Sigmoid colon (tissue), 6 donors: ENCODE measurements at regions not wholly inside any gene's neighbourhood (a gene's known extent, or its start where the extent isn't known, plus 50 kb on each side); places are given as distances from the start of the nearest gene placed in this dataset.

Experiments used
- DNase-seq: peaks from one replicate; pipeline ENCODE4 v3.0.0-alpha.2; 2019
- H3K27ac ChIP-seq, 4 donors: fragments of 200-600 bp; sonication (generic); one replicate each; pipeline ENCODE4 v1.5.1; 2016 to 2019; ENCODE audit warnings: mild to moderate bottlenecking in 1 of 4
- H3K27me3 ChIP-seq, 3 donors: fragments of 200-600 bp; sonication (generic); one replicate each; pipeline ENCODE4 v1.5.1; 2019; ENCODE audit warnings: mild to moderate bottlenecking in 1 of 3
- H3K36me3 ChIP-seq, 4 donors: fragments of 200-600 bp; sonication (generic); one replicate each; pipeline ENCODE4 v1.5.1; 2016 to 2019
- H3K4me1 ChIP-seq, 4 donors: fragments of 200-600 bp; sonication (generic); one replicate each; pipeline ENCODE4 v1.5.1; 2017 to 2019
- H3K4me3 ChIP-seq, 4 donors: fragments of 200-600 bp; sonication (generic); one replicate each; pipeline ENCODE4 v1.5.1; 2017 to 2019; ENCODE audit warnings: mild to moderate bottlenecking in 2 of 4, moderate library complexity in 1 of 4
- H3K9me3 ChIP-seq, 4 donors: fragments of 200-600 bp in 3 of 4; sonication (generic) in 3 of 4; one replicate each; pipeline versions ENCODE4 v1.5.1 to v1.6.1; 2013 to 2019
- EP300 ChIP-seq, 4 donors: sonication (generic); formaldehyde crosslinking; IDR thresholded peaks; one replicate each; pipeline ENCODE4 v1.6.1; 2017; ENCODE audit warnings: antibody characterized with exemption in 4 of 4
- POLR2A ChIP-seq, 2 donors: fragments of 450-650 bp; IDR thresholded peaks; one replicate each; pipeline ENCODE4 v1.6.1; 2016; ENCODE audit warnings: antibody characterized with exemption in 2 of 2, mild to moderate bottlenecking in 2 of 2, moderate library complexity in 2 of 2
- POLR2AphosphoS5 ChIP-seq, 4 donors: sonication (generic); formaldehyde crosslinking; IDR thresholded peaks; one replicate each; pipeline ENCODE4 v1.6.1; 2017; ENCODE audit warnings: antibody characterized with exemption in 4 of 4
- WGBS, 2 donors: extraction: QIAGEN DNeasy Blood & Tissue Kit; methylation state at CpG; one replicate each; pipeline ENCODE4 v1.1.7; 2013; 5-methylcytosine and 5-hydroxymethylcytosine counted together
- intact Hi-C: fragments of 100-400 bp; cut with DNase I; formaldehyde crosslinking; loops from one replicate; pipeline ENCODE4 v1.15.1; 2023
- TF ChIP-seq, protein P1 (sequence below), 4 experiments: fragments of 450-650 bp in 3 of 4; fragments of 200-600 bp in 1 of 4; IDR thresholded peaks; one replicate each; pipeline ENCODE4 v1.5.1; 2016 to 2019; ENCODE audit warnings: antibody characterized with exemption in 4 of 4, mild to moderate bottlenecking in 3 of 4, moderate library complexity in 2 of 4
- donor health status: healthy with polysubstance abuse.
- donor health status: healthy.

DNA sequence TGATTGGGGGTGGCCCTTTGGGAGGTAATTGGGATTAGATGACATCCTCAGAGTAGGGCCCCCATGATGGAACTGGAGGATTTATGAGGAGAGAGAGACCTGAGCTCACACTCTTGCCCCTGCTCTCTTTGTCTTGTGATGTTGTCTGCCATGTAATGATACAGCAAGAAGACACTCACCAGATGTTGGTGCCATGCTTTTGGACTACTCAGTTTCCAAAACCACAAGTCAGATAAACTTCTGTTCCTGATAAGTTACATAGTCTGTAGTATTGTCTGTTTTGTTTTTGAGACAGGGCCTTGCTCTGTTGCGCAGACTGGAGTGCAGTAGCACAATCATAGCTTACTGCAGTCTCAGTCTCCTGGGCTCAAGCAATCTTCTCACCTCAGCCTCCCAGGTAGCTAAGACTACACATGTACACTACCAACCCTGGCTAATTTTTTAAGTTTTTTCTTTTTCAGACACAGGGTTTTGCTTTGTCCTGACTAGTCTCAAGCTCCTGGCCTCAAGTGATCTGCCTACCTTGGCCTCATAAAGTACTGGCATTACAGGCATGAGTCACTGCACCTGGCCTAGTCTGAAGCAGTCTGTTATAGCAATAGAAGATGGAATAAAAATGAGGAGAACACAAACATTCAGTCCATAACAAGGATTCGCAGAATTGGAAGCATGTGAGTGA, 115.0 kb upstream of the GALNT2 start:
- H3K4me1 ChIP-seq = no peaks in the 10 kb centered on the region
- DNase-seq = no peak
- intact Hi-C loops = no loop called here
- H3K27ac ChIP-seq = no peak overlapping the region
- H3K4me3 ChIP-seq = no peak overlapping the region
- TF ChIP-seq POLR2A (IDR thresholded peaks at IDR 0.05) = no peak
- H3K9me3 ChIP-seq = no peaks in the 10 kb centered on the region
- H3K27me3 ChIP-seq = no peaks in the 10 kb centered on the region
- 60 to 82% methylated on average over 2 of the region's 2 CpGs for WGBS, 2 donors
- no peaks in the 10 kb centered on the region for H3K36me3 ChIP-seq

DNA sequence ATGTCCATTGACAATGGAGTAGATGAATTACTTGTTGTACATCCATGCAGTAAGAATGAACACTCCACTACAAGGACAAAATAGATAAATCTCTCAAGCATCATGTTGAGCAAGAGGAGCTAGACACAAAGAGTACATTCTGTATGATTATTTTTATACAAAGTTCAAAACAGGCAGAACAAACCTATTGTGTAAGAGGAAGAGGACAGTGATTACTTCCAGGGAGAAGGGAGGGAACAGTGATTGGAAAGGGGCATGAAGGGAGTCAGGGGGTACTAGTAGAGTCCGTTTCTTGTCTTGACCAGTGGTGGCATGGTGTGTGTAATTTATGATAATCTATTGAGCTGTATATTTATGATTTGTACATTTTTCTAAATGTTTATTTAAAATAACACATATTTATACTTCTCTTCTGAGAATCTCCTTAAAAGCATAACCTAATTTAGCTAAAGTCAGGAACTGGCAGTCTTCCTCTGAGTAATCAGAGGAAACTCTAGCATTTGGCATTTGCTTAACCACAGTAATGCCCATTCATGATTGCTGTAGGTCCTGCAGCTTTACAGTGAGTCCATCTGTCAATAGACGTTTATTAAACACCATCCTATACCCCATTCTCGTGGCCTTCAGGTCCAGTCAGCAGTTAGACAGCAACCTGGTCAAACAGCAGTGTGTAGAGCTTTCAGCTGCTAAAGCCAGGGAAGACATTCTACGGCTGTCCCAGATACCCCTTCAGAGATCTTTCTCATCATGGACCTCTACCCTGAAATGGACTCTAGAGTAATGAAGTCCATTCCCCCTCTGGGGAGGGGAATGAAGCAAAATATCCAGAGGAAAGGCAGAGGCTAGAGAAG, 114.1 kb upstream of the GALNT2 start:
- Histone ChIP-seq H3K27ac (peak overlapping the region in 1 of 4 donors; percentile 35), H3K4me3 (no peak overlapping the region), H3K9me3 (no peaks in the 10 kb centered on the region), H3K27me3 (no peaks in the 10 kb centered on the region), H3K4me1 (no peaks in the 10 kb centered on the region), H3K36me3 (no peaks in the 10 kb centered on the region)
- TF ChIP-seq POLR2A (IDR thresholded peaks at IDR 0.05) (no peak), POLR2AphosphoS5 (IDR thresholded peaks at IDR 0.05) (no peak), EP300 (IDR thresholded peaks at IDR 0.05) (no peak)
- TF ChIP-seq, protein P1, sequence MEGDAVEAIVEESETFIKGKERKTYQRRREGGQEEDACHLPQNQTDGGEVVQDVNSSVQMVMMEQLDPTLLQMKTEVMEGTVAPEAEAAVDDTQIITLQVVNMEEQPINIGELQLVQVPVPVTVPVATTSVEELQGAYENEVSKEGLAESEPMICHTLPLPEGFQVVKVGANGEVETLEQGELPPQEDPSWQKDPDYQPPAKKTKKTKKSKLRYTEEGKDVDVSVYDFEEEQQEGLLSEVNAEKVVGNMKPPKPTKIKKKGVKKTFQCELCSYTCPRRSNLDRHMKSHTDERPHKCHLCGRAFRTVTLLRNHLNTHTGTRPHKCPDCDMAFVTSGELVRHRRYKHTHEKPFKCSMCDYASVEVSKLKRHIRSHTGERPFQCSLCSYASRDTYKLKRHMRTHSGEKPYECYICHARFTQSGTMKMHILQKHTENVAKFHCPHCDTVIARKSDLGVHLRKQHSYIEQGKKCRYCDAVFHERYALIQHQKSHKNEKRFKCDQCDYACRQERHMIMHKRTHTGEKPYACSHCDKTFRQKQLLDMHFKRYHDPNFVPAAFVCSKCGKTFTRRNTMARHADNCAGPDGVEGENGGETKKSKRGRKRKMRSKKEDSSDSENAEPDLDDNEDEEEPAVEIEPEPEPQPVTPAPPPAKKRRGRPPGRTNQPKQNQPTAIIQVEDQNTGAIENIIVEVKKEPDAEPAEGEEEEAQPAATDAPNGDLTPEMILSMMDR (IDR thresholded peaks at IDR 0.05) = no peak
- intact Hi-C loops = no loop called here
- WGBS, 2 donors = 84 to 86% methylated on average over 4 of the region's 4 CpGs
- no peak for DNase-seq

GRCh38 chr1:229953736-229954326, 113.2 kb upstream of the GALNT2 start:
- Histone ChIP-seq H3K4me1 (no peaks in the 10 kb centered on the region), H3K36me3 (no peaks in the 10 kb centered on the region), H3K4me3 (no peak overlapping the region), H3K27ac (peak overlapping the region in 1 of 4 donors; percentile 35), H3K27me3 (no peaks in the 10 kb centered on the region), H3K9me3 (no peaks in the 10 kb centered on the region)
- TF ChIP-seq POLR2AphosphoS5 (IDR thresholded peaks at IDR 0.05) (no peak), POLR2A (IDR thresholded peaks at IDR 0.05) (no peak), EP300 (IDR thresholded peaks at IDR 0.05) (no peak)
- TF ChIP-seq, protein P1 (IDR thresholded peaks at IDR 0.05) = no peak
- intact Hi-C loops = no loop called here
- no peak for DNase-seq
- WGBS, 2 donors = 16 to 36% methylated on average over 1 of the region's 1 CpG

DNA sequence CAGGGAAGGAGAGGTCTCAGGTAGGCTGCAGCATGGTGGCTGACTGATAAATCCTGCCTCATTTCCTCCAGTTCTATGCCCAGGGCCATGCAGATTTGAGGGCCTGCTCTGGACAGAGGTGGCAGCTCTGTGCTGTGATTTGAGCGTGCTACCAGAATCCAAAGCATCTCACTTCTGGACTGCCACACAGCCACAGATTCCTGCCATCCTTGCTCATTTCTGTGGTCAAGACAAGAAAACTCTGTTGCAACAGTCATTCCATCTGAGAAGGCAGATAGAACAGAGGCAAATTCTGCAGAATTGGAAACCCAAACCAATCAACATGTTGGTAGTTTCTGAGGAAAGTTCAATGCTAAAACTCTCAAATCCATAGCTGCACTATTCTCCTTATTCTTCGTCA, 102.8 kb upstream of the GALNT2 start:
- Histone ChIP-seq H3K27ac (no peak overlapping the region), H3K36me3 (no peaks in the 10 kb centered on the region), H3K4me3 (no peak overlapping the region), H3K9me3 (no peaks in the 10 kb centered on the region), H3K4me1 (no peaks in the 10 kb centered on the region), H3K27me3 (no peaks in the 10 kb centered on the region)
- TF ChIP-seq POLR2AphosphoS5 (IDR thresholded peaks at IDR 0.05) = no peak
- TF ChIP-seq POLR2A (IDR thresholded peaks at IDR 0.05) = no peak
- no peak for TF ChIP-seq EP300 (IDR thresholded peaks at IDR 0.05)
- TF ChIP-seq, protein P1 (IDR thresholded peaks at IDR 0.05) = no peak
- intact Hi-C loops = no loop called here
- WGBS, 2 donors = 94 to 95% methylated on average over 2 of the region's 2 CpGs
- DNase-seq = no peak

- 79 to 89% methylated on average over 8 of the region's 8 CpGs for WGBS, 2 donors
- Histone ChIP-seq H3K4me1 (no peaks in the 10 kb centered on the region), H3K36me3 (no peaks in the 10 kb centered on the region), H3K4me3 (no peak overlapping the region), H3K27ac (no peak overlapping the region), H3K9me3 (peaks cover 0 to 4% (median 1%) of the 10 kb centered on the region in 4 donors), H3K27me3 (no peaks in the 10 kb centered on the region)
- DNase-seq = no peak
- TF ChIP-seq POLR2A (IDR thresholded peaks at IDR 0.05) = no peak
- TF ChIP-seq, protein P1 (IDR thresholded peaks at IDR 0.05) = no peak
- TF ChIP-seq POLR2AphosphoS5 (IDR thresholded peaks at IDR 0.05) = no peak
- TF ChIP-seq EP300 (IDR thresholded peaks at IDR 0.05) = no peak
- intact Hi-C loops = no loop called here
Measured at GRCh38 chr1:229970714-229971113, 96.3 kb upstream of the GALNT2 start.
